Testis (tissue), 2 donors: ENCODE measurements at regions not wholly inside any gene's neighbourhood (a gene's known extent, or its start where the extent isn't known, plus 50 kb on each side); places are given as distances from the start of the nearest gene placed in this dataset.

Experiments used
- DNase-seq: peaks from one replicate; pipeline ENCODE4 v3.0.0-alpha.2; 2019
- H3K27ac ChIP-seq, 2 donors: fragments of 200-600 bp; sonication (generic); one replicate each; pipeline ENCODE4 v1.5.1; 2019
- H3K27me3 ChIP-seq: fragments of 200-600 bp; sonication (generic); one replicate; pipeline ENCODE4 v1.5.1; 2019
- H3K36me3 ChIP-seq: fragments of 200-600 bp; sonication (generic); one replicate; pipeline ENCODE4 v1.5.1; 2017; ENCODE audit warnings: low read depth; ENCODE audit errors: missing control alignments
- H3K4me1 ChIP-seq: fragments of 200-600 bp; sonication (generic); one replicate; pipeline ENCODE4 v1.5.1; 2019
- H3K4me3 ChIP-seq, 2 donors: fragments of 200-600 bp; sonication (generic); one replicate each; pipeline ENCODE4 v1.5.1; 2017 to 2019
- H3K9me3 ChIP-seq: fragments of 200-600 bp; sonication (generic); one replicate; pipeline ENCODE4 v1.5.1; 2017
- CTCF ChIP-seq, 3 experiments: fragments of 450-650 bp in 2 of 3; fragments of 200-600 bp in 1 of 3; sonication (generic) in 1 of 3; IDR thresholded peaks; one replicate each; pipeline ENCODE4 v1.5.1; 2016 to 2019; ENCODE audit warnings: antibody characterized with exemption in 3 of 3, mild to moderate bottlenecking in 2 of 3, moderate library complexity in 1 of 3
- POLR2A ChIP-seq: fragments of 450-650 bp; IDR thresholded peaks from one replicate; pipeline ENCODE4 v1.6.1; 2017; ENCODE audit warnings: antibody characterized with exemption, mild to moderate bottlenecking, moderate library complexity
- WGBS, 2 donors: methylation state at CpG; one replicate each; pipeline ENCODE4 v1.1.5; 2018; 5-methylcytosine and 5-hydroxymethylcytosine counted together
- intact Hi-C: fragments of 100-400 bp; cut with DNase I; formaldehyde crosslinking; loops from one replicate; pipeline ENCODE4 v1.15.1; 2023; ENCODE audit warnings: low total_unique reads

GRCh38 chr13:23510544-23510916, 59.7 kb upstream of the TNFRSF19 start:
- TF ChIP-seq CTCF (IDR thresholded peaks at IDR 0.05), result no peak
- TF ChIP-seq POLR2A, result no peak
- DNase-seq, result no peak
- Histone ChIP-seq H3K4me3 (no peak overlapping the region), H3K27ac (no peak overlapping the region), H3K4me1 (no peaks in the 10 kb centered on the region), H3K36me3 (no peaks in the 10 kb centered on the region), H3K9me3 (no peaks in the 10 kb centered on the region), H3K27me3 (no peaks in the 10 kb centered on the region)
- intact Hi-C loops, result no loop called here
- WGBS, 2 donors, result 32 to 52% methylated on average over 1 of the region's 1 CpG

GRCh38 chr13:23510979-23511735, 59.1 kb upstream of the TNFRSF19 start:
- DNase-seq, result peak; percentile 39
- intact Hi-C loops, result no loop called here
- Histone ChIP-seq H3K36me3 (no peaks in the 10 kb centered on the region), H3K4me1 (no peaks in the 10 kb centered on the region), H3K27me3 (no peaks in the 10 kb centered on the region), H3K9me3 (no peaks in the 10 kb centered on the region), H3K4me3 (no peak overlapping the region), H3K27ac (no peak overlapping the region)
- WGBS, 2 donors, result 84 to 91% methylated on average over 4 of the region's 4 CpGs
- peak in 2 of 3 experiments; percentile 12 for TF ChIP-seq CTCF (IDR thresholded peaks at IDR 0.05)
- no peak for TF ChIP-seq POLR2A

GRCh38 chr13:23512762-23513395, 57.3 kb upstream of the TNFRSF19 start:
- Histone ChIP-seq H3K27ac (no peak overlapping the region), H3K27me3 (no peaks in the 10 kb centered on the region), H3K4me1 (no peaks in the 10 kb centered on the region), H3K4me3 (no peak overlapping the region), H3K36me3 (no peaks in the 10 kb centered on the region), H3K9me3 (no peaks in the 10 kb centered on the region)
- DNase-seq, result no peak
- intact Hi-C loops, result no loop called here
- no peak for TF ChIP-seq POLR2A
- peak in 1 of 3 experiments; percentile 37 for TF ChIP-seq CTCF (IDR thresholded peaks at IDR 0.05)
- 83 to 91% methylated on average over 6 of the region's 6 CpGs for WGBS, 2 donors

- H3K36me3 ChIP-seq, result no peaks in the 10 kb centered on the region
- H3K9me3 ChIP-seq, result no peaks in the 10 kb centered on the region
- TF ChIP-seq CTCF (IDR thresholded peaks at IDR 0.05), result no peak
- TF ChIP-seq POLR2A, result no peak
- no peaks in the 10 kb centered on the region for H3K4me1 ChIP-seq
- 21 to 34% methylated on average over 3 of the region's 3 CpGs for WGBS, 2 donors
- DNase-seq, result no peak
- intact Hi-C loops, result no loop called here
- H3K27ac ChIP-seq, result no peak overlapping the region
- H3K4me3 ChIP-seq, result no peak overlapping the region
- H3K27me3 ChIP-seq, result no peaks in the 10 kb centered on the region
These were observed 56.8 kb upstream of the TNFRSF19 start for GRCh38 chr13:23513455-23513854.
